ENCODE measurements at regions not wholly inside any gene's neighbourhood (a gene's known extent, or its start where the extent isn't known, plus 50 kb on each side); places are given as distances from the start of the nearest gene placed in this dataset.

- no peak for DNase-seq (ENCODE audit: low spot score)
- H3K4ac ChIP-seq (ENCODE audit: low read length): no peak overlapping the region
- H3K36me3 ChIP-seq (replicated peaks in 1 of 2; ENCODE audit: control insufficient read depth in 2 of 2, insufficient read depth in 2 of 2, low read length in 2 of 2): no peaks in the 10 kb centered on the region
- no peaks in the 10 kb centered on the region for H3K9me3 ChIP-seq (replicated peaks in 1 of 2; ENCODE audit: control insufficient read depth in 2 of 2, insufficient read depth in 1 of 2, low read depth in 1 of 2, low read length in 2 of 2)
- H2BK15ac ChIP-seq (ENCODE audit: low read length): no peak overlapping the region
- peak overlapping the region; percentile 87 for H3K18ac ChIP-seq (ENCODE audit: low read length)
- no peak overlapping the region for H2AK5ac ChIP-seq (ENCODE audit: low read depth, low read length)
- no peak overlapping the region for H3K14ac ChIP-seq (ENCODE audit: low read length)
- H3K27ac ChIP-seq (replicated peaks; ENCODE audit: low read length): no peak overlapping the region
- H3K79me1 ChIP-seq (ENCODE audit: low read depth, low read length): no peaks in the 10 kb centered on the region
- no peaks in the 10 kb centered on the region for H3K27me3 ChIP-seq (ENCODE audit: control insufficient read depth in 3 of 3, insufficient read depth in 3 of 3, low read depth in 1 of 3, low read length in 3 of 3)
- no CpG with 5 or more reads among the region's 8 CpGs for WGBS, 2 donors (ENCODE audit: extremely low coverage in 2 of 2, insufficient read length in 2 of 2, insufficient replicate concordance in 1 of 2)
- no peak overlapping the region for H4K8ac ChIP-seq (ENCODE audit: low read depth, low read length)
- no peak overlapping the region for H4K91ac ChIP-seq (ENCODE audit: low read depth, low read length, poor library complexity)
- H3K4me1 ChIP-seq (ENCODE audit: control insufficient read depth in 2 of 2, insufficient read depth in 1 of 2, low read depth in 1 of 2, low read length in 2 of 2): no peaks in the 10 kb centered on the region
- no peak overlapping the region for H2BK120ac ChIP-seq (ENCODE audit: low read depth, low read length)
- no peak overlapping the region for H3K4me2 ChIP-seq (ENCODE audit: insufficient read depth, low read length, poor library complexity, severe bottlenecking)
- H3K9ac ChIP-seq (ENCODE audit: low read depth, low read length, poor library complexity): no peak overlapping the region
- H2AFZ ChIP-seq (ENCODE audit: low read length): no peak overlapping the region
- no peak overlapping the region for H3K4me3 ChIP-seq (ENCODE audit: low read length in 2 of 2)
- no peak overlapping the region for H2BK12ac ChIP-seq (ENCODE audit: low read length)
- no peak overlapping the region for H2BK5ac ChIP-seq (ENCODE audit: low read length)
- H3K23ac ChIP-seq (ENCODE audit: low read depth, low read length, poor library complexity): no peak overlapping the region
Measured at GRCh38 chr10:36373424-36374096, 731.5 kb upstream of the FZD8 start.

GRCh38 chr10:36367362-36367761 is 725.3 kb upstream of the FZD8 start:
- Histone ChIP-seq H3K4ac (ENCODE audit: low read length) (no peak overlapping the region), H3K4me2 (ENCODE audit: insufficient read depth, low read length, poor library complexity, severe bottlenecking) (no peak overlapping the region), H3K9me3 (replicated peaks in 1 of 2; ENCODE audit: control insufficient read depth in 2 of 2, insufficient read depth in 1 of 2, low read depth in 1 of 2, low read length in 2 of 2) (no peaks in the 10 kb centered on the region), H3K27ac (replicated peaks; ENCODE audit: low read length) (no peak overlapping the region), H2BK12ac (ENCODE audit: low read length) (no peak overlapping the region), H2BK5ac (ENCODE audit: low read length) (no peak overlapping the region), H2AFZ (ENCODE audit: low read length) (no peak overlapping the region), H2BK120ac (ENCODE audit: low read depth, low read length) (no peak overlapping the region), H3K27me3 (ENCODE audit: control insufficient read depth in 3 of 3, insufficient read depth in 3 of 3, low read depth in 1 of 3, low read length in 3 of 3) (no peaks in the 10 kb centered on the region), H3K23ac (ENCODE audit: low read depth, low read length, poor library complexity) (no peak overlapping the region), H3K4me3 (ENCODE audit: low read length in 2 of 2) (no peak overlapping the region), H3K4me1 (ENCODE audit: control insufficient read depth in 2 of 2, insufficient read depth in 1 of 2, low read depth in 1 of 2, low read length in 2 of 2) (no peaks in the 10 kb centered on the region), H3K18ac (ENCODE audit: low read length) (no peak overlapping the region), H2AK5ac (ENCODE audit: low read depth, low read length) (no peak overlapping the region), H3K36me3 (replicated peaks in 1 of 2; ENCODE audit: control insufficient read depth in 2 of 2, insufficient read depth in 2 of 2, low read length in 2 of 2) (peaks cover 0 to 2% of the 10 kb centered on the region in 2 donors), H3K14ac (ENCODE audit: low read length) (no peak overlapping the region), H3K9ac (ENCODE audit: low read depth, low read length, poor library complexity) (no peak overlapping the region), H3K79me1 (ENCODE audit: low read depth, low read length) (no peaks in the 10 kb centered on the region), H4K8ac (ENCODE audit: low read depth, low read length) (no peak overlapping the region), H2BK15ac (ENCODE audit: low read length) (no peak overlapping the region), H4K91ac (ENCODE audit: low read depth, low read length, poor library complexity) (no peak overlapping the region)
- WGBS, 2 donors (ENCODE audit: extremely low coverage in 2 of 2, insufficient read length in 2 of 2, insufficient replicate concordance in 1 of 2): no CpG with 5 or more reads among the region's 3 CpGs
- no peak for DNase-seq (ENCODE audit: low spot score)

- H3K14ac ChIP-seq (ENCODE audit: low read length): no peak overlapping the region
- H2BK15ac ChIP-seq (ENCODE audit: low read length): no peak overlapping the region
- H3K27ac ChIP-seq (replicated peaks; ENCODE audit: low read length): no peak overlapping the region
- H3K4me2 ChIP-seq (ENCODE audit: insufficient read depth, low read length, poor library complexity, severe bottlenecking): no peak overlapping the region
- H4K91ac ChIP-seq (ENCODE audit: low read depth, low read length, poor library complexity): no peak overlapping the region
- peaks cover 0 to 2% of the 10 kb centered on the region in 2 donors for H3K36me3 ChIP-seq (replicated peaks in 1 of 2; ENCODE audit: control insufficient read depth in 2 of 2, insufficient read depth in 2 of 2, low read length in 2 of 2)
- H3K4me1 ChIP-seq (ENCODE audit: control insufficient read depth in 2 of 2, insufficient read depth in 1 of 2, low read depth in 1 of 2, low read length in 2 of 2): no peaks in the 10 kb centered on the region
- no peak overlapping the region for H2BK120ac ChIP-seq (ENCODE audit: low read depth, low read length)
- H3K9me3 ChIP-seq (replicated peaks in 1 of 2; ENCODE audit: control insufficient read depth in 2 of 2, insufficient read depth in 1 of 2, low read depth in 1 of 2, low read length in 2 of 2): no peaks in the 10 kb centered on the region
- no peak overlapping the region for H3K9ac ChIP-seq (ENCODE audit: low read depth, low read length, poor library complexity)
- H2AFZ ChIP-seq (ENCODE audit: low read length): no peak overlapping the region
- no peak overlapping the region for H4K8ac ChIP-seq (ENCODE audit: low read depth, low read length)
- DNase-seq (ENCODE audit: low spot score): no peak
- H2AK5ac ChIP-seq (ENCODE audit: low read depth, low read length): no peak overlapping the region
- no peaks in the 10 kb centered on the region for H3K27me3 ChIP-seq (ENCODE audit: control insufficient read depth in 3 of 3, insufficient read depth in 3 of 3, low read depth in 1 of 3, low read length in 3 of 3)
- no peak overlapping the region for H3K23ac ChIP-seq (ENCODE audit: low read depth, low read length, poor library complexity)
- H2BK12ac ChIP-seq (ENCODE audit: low read length): no peak overlapping the region
- no peak overlapping the region for H3K18ac ChIP-seq (ENCODE audit: low read length)
- no peak overlapping the region for H3K4ac ChIP-seq (ENCODE audit: low read length)
- no peak overlapping the region for H3K4me3 ChIP-seq (ENCODE audit: low read length in 2 of 2)
- no peak overlapping the region for H2BK5ac ChIP-seq (ENCODE audit: low read length)
- no peaks in the 10 kb centered on the region for H3K79me1 ChIP-seq (ENCODE audit: low read depth, low read length)
Measured at GRCh38 chr10:36366843-36367242, 724.7 kb upstream of the FZD8 start.

GRCh38 chr10:36366065-36366464 is 724.0 kb upstream of the FZD8 start:
- Histone ChIP-seq H4K91ac (ENCODE audit: low read depth, low read length, poor library complexity) (no peak overlapping the region), H2BK5ac (ENCODE audit: low read length) (no peak overlapping the region), H3K36me3 (replicated peaks in 1 of 2; ENCODE audit: control insufficient read depth in 2 of 2, insufficient read depth in 2 of 2, low read length in 2 of 2) (peaks cover 0 to 2% of the 10 kb centered on the region in 2 donors), H3K79me1 (ENCODE audit: low read depth, low read length) (no peaks in the 10 kb centered on the region), H2BK120ac (ENCODE audit: low read depth, low read length) (no peak overlapping the region), H3K9ac (ENCODE audit: low read depth, low read length, poor library complexity) (no peak overlapping the region), H2AFZ (ENCODE audit: low read length) (no peak overlapping the region), H2BK15ac (ENCODE audit: low read length) (no peak overlapping the region), H3K27ac (replicated peaks; ENCODE audit: low read length) (no peak overlapping the region), H2BK12ac (ENCODE audit: low read length) (no peak overlapping the region), H3K23ac (ENCODE audit: low read depth, low read length, poor library complexity) (no peak overlapping the region), H3K4me1 (ENCODE audit: control insufficient read depth in 2 of 2, insufficient read depth in 1 of 2, low read depth in 1 of 2, low read length in 2 of 2) (no peaks in the 10 kb centered on the region), H3K4me2 (ENCODE audit: insufficient read depth, low read length, poor library complexity, severe bottlenecking) (no peak overlapping the region), H3K9me3 (replicated peaks in 1 of 2; ENCODE audit: control insufficient read depth in 2 of 2, insufficient read depth in 1 of 2, low read depth in 1 of 2, low read length in 2 of 2) (no peaks in the 10 kb centered on the region), H2AK5ac (ENCODE audit: low read depth, low read length) (peak overlapping the region; percentile 11), H3K4me3 (ENCODE audit: low read length in 2 of 2) (no peak overlapping the region), H3K18ac (ENCODE audit: low read length) (no peak overlapping the region), H4K8ac (ENCODE audit: low read depth, low read length) (no peak overlapping the region), H3K27me3 (ENCODE audit: control insufficient read depth in 3 of 3, insufficient read depth in 3 of 3, low read depth in 1 of 3, low read length in 3 of 3) (no peaks in the 10 kb centered on the region), H3K14ac (ENCODE audit: low read length) (no peak overlapping the region), H3K4ac (ENCODE audit: low read length) (no peak overlapping the region)
- WGBS, 2 donors (ENCODE audit: extremely low coverage in 2 of 2, insufficient read length in 2 of 2, insufficient replicate concordance in 1 of 2): no CpG with 5 or more reads among the region's 2 CpGs
- DNase-seq (ENCODE audit: low spot score): no peak

All from neuronal stem cell (in vitro differentiated cells).